ENCODE measurements at regions not wholly inside any gene's neighbourhood (a gene's known extent, or its start where the extent isn't known, plus 50 kb on each side); places are given as distances from the start of the nearest gene placed in this dataset.

GRCh38 chr12:115873451-115874082 lies 403.9 kb downstream of the MED13L start:
- Histone ChIP-seq H3K27me3 (no peaks in the 10 kb centered on the region), H3K9ac (no peak overlapping the region), H3K9me3 (ENCODE audit: low read depth) (no peaks in the 10 kb centered on the region), H3K4me2 (no peak overlapping the region), H3K79me2 (ENCODE audit: low read depth) (no peaks in the 10 kb centered on the region), H3K27ac (no peak overlapping the region), H3F3A (ENCODE audit: low read depth) (no peaks in the 10 kb centered on the region), H2AFZ (replicated peaks) (no peak overlapping the region), H4K20me1 (ENCODE audit: low read depth) (no peaks in the 10 kb centered on the region), H3K36me3 (no peaks in the 10 kb centered on the region), H3K4me1 (peaks cover 5% of the 10 kb centered on the region), H3K4me3 (no peak overlapping the region)
- Mint-ChIP-seq H3K4me1 (peaks cover 4% of the 10 kb centered on the region), H3K4me3 (no peak overlapping the region), H3K27ac (no peak overlapping the region), H3K9me3 (no peaks in the 10 kb centered on the region), H3K27me3 (ENCODE audit: insufficient read depth, low read depth) (peaks cover 2% of the 10 kb centered on the region), H3K36me3 (no peaks in the 10 kb centered on the region)
- no peak for TF ChIP-seq CTCF (IDR thresholded peaks at IDR 0.05)
- TF ChIP-seq EZH2 (IDR thresholded peaks at IDR 0.05) = no peak
- TF ChIP-seq EZH2phosphoT487 (IDR thresholded peaks at IDR 0.05) = no peak
- no peak for DNase-seq (ENCODE audit: low spot score)

GRCh38 chr12:115872919-115873357 lies 404.6 kb downstream of the MED13L start:
- H3K4me3 ChIP-seq = no peak overlapping the region
- no peak overlapping the region for H3K27ac ChIP-seq
- Mint-ChIP-seq H3K27me3 (ENCODE audit: insufficient read depth, low read depth) (peaks cover 2% of the 10 kb centered on the region), H3K9me3 (no peaks in the 10 kb centered on the region), H3K36me3 (no peaks in the 10 kb centered on the region), H3K27ac (no peak overlapping the region), H3K4me3 (no peak overlapping the region), H3K4me1 (peaks cover 4% of the 10 kb centered on the region)
- no peaks in the 10 kb centered on the region for H3K9me3 ChIP-seq (ENCODE audit: low read depth)
- DNase-seq (ENCODE audit: low spot score) = no peak
- peaks cover 5% of the 10 kb centered on the region for H3K4me1 ChIP-seq
- TF ChIP-seq CTCF (IDR thresholded peaks at IDR 0.05) = no peak
- TF ChIP-seq EZH2phosphoT487 (IDR thresholded peaks at IDR 0.05) = no peak
- TF ChIP-seq EZH2 (IDR thresholded peaks at IDR 0.05) = no peak
- H2AFZ ChIP-seq (replicated peaks) = no peak overlapping the region
- H3K9ac ChIP-seq = no peak overlapping the region
- H3K27me3 ChIP-seq = no peaks in the 10 kb centered on the region
- no peaks in the 10 kb centered on the region for H3F3A ChIP-seq (ENCODE audit: low read depth)
- H3K4me2 ChIP-seq = no peak overlapping the region
- no peaks in the 10 kb centered on the region for H3K79me2 ChIP-seq (ENCODE audit: low read depth)
- H4K20me1 ChIP-seq (ENCODE audit: low read depth) = no peaks in the 10 kb centered on the region
- H3K36me3 ChIP-seq = no peaks in the 10 kb centered on the region

- peaks cover 5% of the 10 kb centered on the region for H3K4me1 ChIP-seq
- H3K4me2 ChIP-seq = no peak overlapping the region
- H3K27me3 ChIP-seq = no peaks in the 10 kb centered on the region
- no peak overlapping the region for H3K27ac ChIP-seq
- H3F3A ChIP-seq (ENCODE audit: low read depth) = no peaks in the 10 kb centered on the region
- H3K9ac ChIP-seq = no peak overlapping the region
- peak; percentile 21 for DNase-seq (ENCODE audit: low spot score)
- H2AFZ ChIP-seq (replicated peaks) = no peak overlapping the region
- no peaks in the 10 kb centered on the region for H4K20me1 ChIP-seq (ENCODE audit: low read depth)
- Mint-ChIP-seq H3K27ac (no peak overlapping the region), H3K4me1 (peaks cover 4% of the 10 kb centered on the region), H3K27me3 (ENCODE audit: insufficient read depth, low read depth) (peaks cover 2% of the 10 kb centered on the region), H3K36me3 (no peaks in the 10 kb centered on the region), H3K9me3 (no peaks in the 10 kb centered on the region), H3K4me3 (no peak overlapping the region)
- H3K36me3 ChIP-seq = no peaks in the 10 kb centered on the region
- TF ChIP-seq EZH2phosphoT487 (IDR thresholded peaks at IDR 0.05) = no peak
- no peak for TF ChIP-seq EZH2 (IDR thresholded peaks at IDR 0.05)
- no peak for TF ChIP-seq CTCF (IDR thresholded peaks at IDR 0.05)
- H3K79me2 ChIP-seq (ENCODE audit: low read depth) = no peaks in the 10 kb centered on the region
- no peak overlapping the region for H3K4me3 ChIP-seq
- no peaks in the 10 kb centered on the region for H3K9me3 ChIP-seq (ENCODE audit: low read depth)
These were observed 405.3 kb downstream of the MED13L start for GRCh38 chr12:115872212-115872611.
